ENCODE measurements at regions not wholly inside any gene's neighbourhood (a gene's known extent, or its start where the extent isn't known, plus 50 kb on each side); places are given as distances from the start of the nearest gene placed in this dataset.

GRCh38 chr4:53645108-53645507 lies 53.8 kb upstream of the LNX1 start:
- intact Hi-C loops (cut with micrococcal nuclease), result no loop called here
- peak overlapping the region; percentile 37 for H3K27ac ChIP-seq (replicated peaks)
- H3K27me3 ChIP-seq (ENCODE audit: low read depth), result no peaks in the 10 kb centered on the region
- TF ChIP-seq CTCF (IDR thresholded peaks at IDR 0.05; ENCODE audit: borderline replicate concordance), result no peak
- no peaks in the 10 kb centered on the region for H3K36me3 ChIP-seq
- H3K4me1 ChIP-seq, result peaks cover 53% of the 10 kb centered on the region
- DNase-seq, result no peak
- no peaks in the 10 kb centered on the region for H3K9me3 ChIP-seq (replicated peaks)
- H3K4me3 ChIP-seq, result no peak overlapping the region

GRCh38 chr4:53644607-53645006 lies 53.3 kb upstream of the LNX1 start:
- Histone ChIP-seq H3K27ac (replicated peaks) (peak overlapping the region; percentile 37), H3K36me3 (no peaks in the 10 kb centered on the region), H3K4me3 (no peak overlapping the region), H3K4me1 (peaks cover 53% of the 10 kb centered on the region), H3K27me3 (ENCODE audit: low read depth) (no peaks in the 10 kb centered on the region), H3K9me3 (replicated peaks) (no peaks in the 10 kb centered on the region)
- TF ChIP-seq CTCF (IDR thresholded peaks at IDR 0.05; ENCODE audit: borderline replicate concordance), result no peak
- intact Hi-C loops (cut with micrococcal nuclease), result no loop called here
- DNase-seq, result no peak
